ENCODE measurements at regions not wholly inside any gene's neighbourhood (a gene's known extent, or its start where the extent isn't known, plus 50 kb on each side); places are given as distances from the start of the nearest gene placed in this dataset.

GRCh38 chrX:11968991-11969390 is 169.3 kb upstream of the FRMPD4 start:
- no peaks in the 10 kb centered on the region for H3K36me3 Mint-ChIP-seq (ENCODE audit: insufficient read depth, unreplicated experiment)
- no peaks in the 10 kb centered on the region for H3K9me3 Mint-ChIP-seq (ENCODE audit: unreplicated experiment)
- no peaks in the 10 kb centered on the region for H3K4me1 Mint-ChIP-seq (ENCODE audit: low read depth, unreplicated experiment)
- intact Hi-C loops (cut with micrococcal nuclease; ENCODE audit: unreplicated experiment), result loop anchor here (2.0 kb wide), 1 partner anchor 30 kb away; no protein-coding TSS in a partner anchor
- peak overlapping the region; percentile 57 for H3K27ac Mint-ChIP-seq (ENCODE audit: unreplicated experiment)
- BruUV-seq (replicated peaks), result no TSS peak
- DNase-seq, result peak in 1 of 2 experiments; percentile 14
- ChIA-PET CTCF (no interaction called here), POLR2A (no interaction called here)
- no peak overlapping the region for H3K4me3 Mint-ChIP-seq (ENCODE audit: unreplicated experiment)
- TF ChIP-seq CTCF (IDR thresholded peaks at IDR 0.05; ENCODE audit: insufficient read depth in 1 of 2, low read depth in 1 of 2, low read length in 1 of 2, severe bottlenecking in 1 of 2, unreplicated experiment in 1 of 2), result no peak
- no peaks in the 10 kb centered on the region for H3K27me3 Mint-ChIP-seq (ENCODE audit: insufficient read depth, unreplicated experiment)
- no peaks in the 10 kb centered on the region for H3K36me3 ChIP-seq (ENCODE audit: control insufficient read depth, insufficient read depth, low read length)
- no peak overlapping the region for H3K4me3 ChIP-seq (ENCODE audit: low read depth, low read length)
- no peaks in the 10 kb centered on the region for H3K27me3 ChIP-seq (replicated peaks; ENCODE audit: control insufficient read depth, insufficient read depth, low read length)
- no peaks in the 10 kb centered on the region for H3K9me3 ChIP-seq
- H3K4me1 ChIP-seq, result peaks cover 19% of the 10 kb centered on the region

DNA sequence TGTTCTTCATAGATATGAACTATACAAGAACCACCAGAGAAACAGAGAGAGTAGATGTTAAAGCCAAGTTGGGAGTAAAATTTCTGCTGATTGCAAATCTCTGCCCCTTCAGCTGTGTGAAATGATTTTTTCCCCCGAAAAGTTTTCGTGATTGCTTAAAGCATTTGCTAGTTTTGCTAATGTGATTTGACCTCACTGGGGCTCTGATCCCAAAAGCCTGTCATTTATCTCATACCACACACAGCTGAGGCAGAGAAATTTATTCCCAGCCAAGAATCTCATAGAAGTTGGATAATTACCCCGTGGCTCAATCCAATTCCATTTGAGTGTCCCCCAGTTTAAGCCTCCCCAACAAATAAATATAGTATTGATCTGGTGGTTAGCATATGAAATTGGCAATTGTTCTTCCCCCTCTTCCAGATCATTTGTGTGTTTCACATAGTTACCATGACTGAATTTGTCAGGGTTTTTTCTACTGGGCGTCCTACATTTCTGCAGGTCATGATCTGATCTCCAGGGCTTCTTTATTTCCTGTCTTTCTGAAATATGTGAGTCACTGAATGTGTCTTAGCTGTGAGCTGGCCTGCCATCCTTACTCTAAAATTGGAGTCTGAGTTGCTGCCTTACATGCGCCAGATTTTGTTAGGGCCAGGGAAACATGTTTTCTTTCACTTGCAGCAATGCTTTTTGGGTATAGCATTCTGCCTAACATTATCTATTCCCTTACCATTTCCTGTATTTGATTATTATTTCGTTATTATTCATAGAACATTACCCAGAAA is 167.5 kb upstream of the FRMPD4 start:
- intact Hi-C loops (cut with micrococcal nuclease; ENCODE audit: unreplicated experiment), result no loop called here
- Mint-ChIP-seq H3K27ac (ENCODE audit: unreplicated experiment) (no peak overlapping the region), H3K4me1 (ENCODE audit: low read depth, unreplicated experiment) (no peaks in the 10 kb centered on the region)

GRCh38 chrX:11976663-11977062 is 161.6 kb upstream of the FRMPD4 start:
- Mint-ChIP-seq H3K36me3 (ENCODE audit: insufficient read depth, unreplicated experiment) (no peaks in the 10 kb centered on the region), H3K9me3 (ENCODE audit: unreplicated experiment) (no peaks in the 10 kb centered on the region), H3K4me3 (ENCODE audit: unreplicated experiment) (no peak overlapping the region), H3K27me3 (ENCODE audit: insufficient read depth, unreplicated experiment) (peaks cover 3% of the 10 kb centered on the region), H3K4me1 (ENCODE audit: low read depth, unreplicated experiment) (no peaks in the 10 kb centered on the region), H3K27ac (ENCODE audit: unreplicated experiment) (no peak overlapping the region)
- H3K27me3 ChIP-seq (replicated peaks; ENCODE audit: control insufficient read depth, insufficient read depth, low read length), result no peaks in the 10 kb centered on the region
- POLR2A ChIA-PET, result no interaction called here
- no TSS peak for BruUV-seq (replicated peaks)
- no peaks in the 10 kb centered on the region for H3K4me1 ChIP-seq
- no peaks in the 10 kb centered on the region for H3K9me3 ChIP-seq
- DNase-seq, result no peak
- CTCF ChIA-PET, result no interaction called here
- H3K36me3 ChIP-seq (ENCODE audit: control insufficient read depth, insufficient read depth, low read length), result no peaks in the 10 kb centered on the region
- intact Hi-C loops (cut with micrococcal nuclease; ENCODE audit: unreplicated experiment), result no loop called here
- TF ChIP-seq CTCF (IDR thresholded peaks at IDR 0.05; ENCODE audit: insufficient read depth in 1 of 2, low read depth in 1 of 2, low read length in 1 of 2, severe bottlenecking in 1 of 2, unreplicated experiment in 1 of 2), result no peak
- no peak overlapping the region for H3K4me3 ChIP-seq (ENCODE audit: low read depth, low read length)

More for the DNA sequence above, 167.5 kb upstream of the FRMPD4 start:
- CTCF ChIA-PET, result no interaction called here
- TF ChIP-seq CTCF (IDR thresholded peaks at IDR 0.05; ENCODE audit: insufficient read depth in 1 of 2, low read depth in 1 of 2, low read length in 1 of 2, severe bottlenecking in 1 of 2, unreplicated experiment in 1 of 2), result no peak
- Histone ChIP-seq H3K9me3 (no peaks in the 10 kb centered on the region), H3K36me3 (ENCODE audit: control insufficient read depth, insufficient read depth, low read length) (no peaks in the 10 kb centered on the region), H3K4me3 (ENCODE audit: low read depth, low read length) (no peak overlapping the region), H3K4me1 (peaks cover 19% of the 10 kb centered on the region), H3K27me3 (replicated peaks; ENCODE audit: control insufficient read depth, insufficient read depth, low read length) (no peaks in the 10 kb centered on the region)
- no peak overlapping the region for H3K4me3 Mint-ChIP-seq (ENCODE audit: unreplicated experiment)
- no peak for DNase-seq
- BruUV-seq (replicated peaks), result no TSS peak
- POLR2A ChIA-PET, result no interaction called here
- H3K36me3 Mint-ChIP-seq (ENCODE audit: insufficient read depth, unreplicated experiment), result no peaks in the 10 kb centered on the region
- peaks cover 3% of the 10 kb centered on the region for H3K27me3 Mint-ChIP-seq (ENCODE audit: insufficient read depth, unreplicated experiment)
- no peaks in the 10 kb centered on the region for H3K9me3 Mint-ChIP-seq (ENCODE audit: unreplicated experiment)

Measured in Caco-2 (cell line).